C4-2B (cell line): ENCODE measurements at regions not wholly inside any gene's neighbourhood (a gene's known extent, or its start where the extent isn't known, plus 50 kb on each side); places are given as distances from the start of the nearest gene placed in this dataset.

ENCODE experiments used
- ZFX ChIP-seq: fragments of 450-650 bp; IDR thresholded peaks from 2 replicates; pipeline ENCODE4 v1.6.1; 2017
- TF ChIP-seq, protein P1 (sequence below): fragments of 450-650 bp; conservative IDR thresholded peaks from 2 replicates; pipeline ENCODE4 v1.5.1; 2017; ENCODE audit warnings: mild to moderate bottlenecking

DNA sequence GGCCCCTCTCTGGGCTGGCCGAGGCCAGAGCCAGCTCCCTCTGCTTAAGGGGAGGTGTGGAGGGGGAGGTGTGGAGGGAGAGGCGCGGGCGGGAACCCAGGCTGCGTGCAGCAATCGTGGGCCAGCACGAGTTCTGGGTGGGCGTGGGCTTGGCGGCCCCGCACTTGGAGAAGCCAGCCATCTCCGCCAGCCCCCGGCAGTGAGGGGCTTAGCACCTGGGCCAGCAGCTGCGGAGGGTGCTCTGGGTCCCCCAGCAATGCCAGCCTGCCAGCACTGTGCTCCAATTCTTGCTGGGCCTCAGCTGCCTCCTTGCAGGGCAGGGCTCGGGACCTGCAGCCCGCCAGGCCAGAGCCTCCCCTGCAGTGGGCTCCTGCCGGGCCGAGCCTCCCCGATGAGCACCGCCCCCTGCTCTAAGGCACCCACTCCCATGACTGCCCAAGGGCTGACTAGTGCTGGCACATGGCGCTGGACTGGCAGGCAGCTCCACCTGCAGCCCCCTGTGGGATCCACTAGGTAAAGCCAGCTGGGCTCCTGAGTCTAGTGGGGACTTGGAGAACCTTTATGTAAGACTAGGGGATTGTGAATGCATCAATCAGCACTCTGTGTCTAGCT, 96.7 kb upstream of the OR9G4 start:
- TF ChIP-seq, protein P1, sequence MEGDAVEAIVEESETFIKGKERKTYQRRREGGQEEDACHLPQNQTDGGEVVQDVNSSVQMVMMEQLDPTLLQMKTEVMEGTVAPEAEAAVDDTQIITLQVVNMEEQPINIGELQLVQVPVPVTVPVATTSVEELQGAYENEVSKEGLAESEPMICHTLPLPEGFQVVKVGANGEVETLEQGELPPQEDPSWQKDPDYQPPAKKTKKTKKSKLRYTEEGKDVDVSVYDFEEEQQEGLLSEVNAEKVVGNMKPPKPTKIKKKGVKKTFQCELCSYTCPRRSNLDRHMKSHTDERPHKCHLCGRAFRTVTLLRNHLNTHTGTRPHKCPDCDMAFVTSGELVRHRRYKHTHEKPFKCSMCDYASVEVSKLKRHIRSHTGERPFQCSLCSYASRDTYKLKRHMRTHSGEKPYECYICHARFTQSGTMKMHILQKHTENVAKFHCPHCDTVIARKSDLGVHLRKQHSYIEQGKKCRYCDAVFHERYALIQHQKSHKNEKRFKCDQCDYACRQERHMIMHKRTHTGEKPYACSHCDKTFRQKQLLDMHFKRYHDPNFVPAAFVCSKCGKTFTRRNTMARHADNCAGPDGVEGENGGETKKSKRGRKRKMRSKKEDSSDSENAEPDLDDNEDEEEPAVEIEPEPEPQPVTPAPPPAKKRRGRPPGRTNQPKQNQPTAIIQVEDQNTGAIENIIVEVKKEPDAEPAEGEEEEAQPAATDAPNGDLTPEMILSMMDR: no peak
- TF ChIP-seq ZFX: no peak
